ENCODE measurements at regions not wholly inside any gene's neighbourhood (a gene's known extent, or its start where the extent isn't known, plus 50 kb on each side); places are given as distances from the start of the nearest gene placed in this dataset.

DNA sequence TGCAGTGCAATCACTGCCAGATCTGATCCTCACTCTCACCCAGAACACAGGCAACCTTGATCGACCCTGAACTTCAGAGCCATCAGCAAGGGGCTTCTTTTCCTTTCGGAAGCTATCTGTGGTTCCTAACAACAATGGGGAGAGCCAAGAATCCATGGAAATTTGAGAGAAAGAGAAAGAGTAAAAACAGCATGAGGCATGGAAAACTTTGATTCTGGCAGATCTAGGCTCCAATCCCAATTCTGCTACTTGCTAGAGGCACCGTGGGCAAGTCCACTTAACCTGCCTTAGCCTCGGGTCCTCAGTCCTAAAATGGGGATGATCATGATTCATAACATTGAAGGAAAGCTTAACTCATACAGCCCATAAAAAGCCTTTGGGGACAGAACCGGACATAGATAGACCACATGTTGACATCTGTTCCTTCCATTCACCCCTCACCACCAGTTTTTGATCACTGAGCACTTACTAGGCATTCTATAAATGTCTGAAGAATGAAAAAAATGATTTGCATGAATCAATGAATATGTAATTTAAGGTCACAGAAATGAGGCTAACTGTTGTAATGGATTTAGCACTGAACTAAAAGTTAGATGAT is 605.7 kb upstream of the CFAP20DC start:
- H3K4me3 ChIP-seq (ENCODE audit: low read depth, poor library complexity, severe bottlenecking) = no peak overlapping the region
- TF ChIP-seq POLR2A (IDR thresholded peaks at IDR 0.05) = no peak
- TF ChIP-seq, protein P1, sequence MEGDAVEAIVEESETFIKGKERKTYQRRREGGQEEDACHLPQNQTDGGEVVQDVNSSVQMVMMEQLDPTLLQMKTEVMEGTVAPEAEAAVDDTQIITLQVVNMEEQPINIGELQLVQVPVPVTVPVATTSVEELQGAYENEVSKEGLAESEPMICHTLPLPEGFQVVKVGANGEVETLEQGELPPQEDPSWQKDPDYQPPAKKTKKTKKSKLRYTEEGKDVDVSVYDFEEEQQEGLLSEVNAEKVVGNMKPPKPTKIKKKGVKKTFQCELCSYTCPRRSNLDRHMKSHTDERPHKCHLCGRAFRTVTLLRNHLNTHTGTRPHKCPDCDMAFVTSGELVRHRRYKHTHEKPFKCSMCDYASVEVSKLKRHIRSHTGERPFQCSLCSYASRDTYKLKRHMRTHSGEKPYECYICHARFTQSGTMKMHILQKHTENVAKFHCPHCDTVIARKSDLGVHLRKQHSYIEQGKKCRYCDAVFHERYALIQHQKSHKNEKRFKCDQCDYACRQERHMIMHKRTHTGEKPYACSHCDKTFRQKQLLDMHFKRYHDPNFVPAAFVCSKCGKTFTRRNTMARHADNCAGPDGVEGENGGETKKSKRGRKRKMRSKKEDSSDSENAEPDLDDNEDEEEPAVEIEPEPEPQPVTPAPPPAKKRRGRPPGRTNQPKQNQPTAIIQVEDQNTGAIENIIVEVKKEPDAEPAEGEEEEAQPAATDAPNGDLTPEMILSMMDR (IDR thresholded peaks at IDR 0.05) = no peak
- intact Hi-C loops (cut with DNase I; ENCODE audit: low total_unique reads) = no loop called here
- WGBS, 2 donors = 28 to 37% methylated on average over 5 of the region's 5 CpGs
- no peak for DNase-seq (ENCODE audit: low spot score in 2 of 2)

DNA sequence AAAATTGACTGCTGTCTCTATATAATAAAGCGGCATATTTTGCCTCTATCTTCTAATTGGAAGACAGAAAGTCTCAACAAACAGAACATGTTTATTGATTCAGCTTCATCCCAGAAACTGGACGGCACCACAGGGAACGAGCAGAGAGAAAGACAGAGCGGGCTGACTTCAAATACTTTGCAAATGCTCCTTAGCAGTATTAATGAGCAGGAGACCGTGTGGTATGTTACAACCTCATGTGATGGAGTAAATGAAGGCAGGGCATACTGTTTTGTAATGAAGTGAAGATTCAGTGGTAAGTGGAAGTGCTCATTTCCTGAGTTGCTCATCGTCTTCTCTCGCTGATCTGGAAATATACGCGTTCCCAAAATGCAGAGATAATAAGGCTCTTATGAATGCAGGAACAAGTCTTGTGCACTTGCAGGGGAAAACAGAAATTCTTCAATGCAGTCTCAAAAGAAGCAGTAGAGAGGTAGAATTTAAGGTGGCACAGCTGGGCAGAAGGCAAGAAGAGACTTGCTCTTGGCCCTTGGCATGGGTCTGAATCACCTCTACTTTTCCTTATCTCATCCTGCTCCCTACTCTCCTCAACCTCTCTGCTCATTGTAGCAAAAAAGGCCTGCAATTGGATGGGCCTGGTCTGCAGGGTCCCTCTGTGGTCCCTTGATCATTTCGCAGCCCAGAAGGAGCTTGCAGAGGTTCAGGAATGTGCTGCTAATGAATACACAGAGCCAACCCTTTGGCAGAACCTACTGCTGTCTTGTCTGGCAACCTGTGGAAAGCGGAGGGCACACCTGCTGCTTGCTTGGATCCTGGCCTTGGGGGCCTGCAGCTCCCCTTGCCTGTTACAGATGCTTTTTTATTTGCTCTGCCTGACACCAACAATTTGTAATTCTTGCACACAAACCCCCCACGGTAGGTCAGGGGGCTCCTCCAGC is 604.9 kb upstream of the CFAP20DC start:
- WGBS, 2 donors = 39 to 42% methylated on average over 12 of the region's 12 CpGs
- intact Hi-C loops (cut with DNase I; ENCODE audit: low total_unique reads) = no loop called here
- no peak for DNase-seq (ENCODE audit: low spot score in 2 of 2)
- no peak overlapping the region for H3K4me3 ChIP-seq (ENCODE audit: low read depth, poor library complexity, severe bottlenecking)
- TF ChIP-seq POLR2A (IDR thresholded peaks at IDR 0.05) = no peak
- TF ChIP-seq, protein P1 (IDR thresholded peaks at IDR 0.05) = no peak

DNA sequence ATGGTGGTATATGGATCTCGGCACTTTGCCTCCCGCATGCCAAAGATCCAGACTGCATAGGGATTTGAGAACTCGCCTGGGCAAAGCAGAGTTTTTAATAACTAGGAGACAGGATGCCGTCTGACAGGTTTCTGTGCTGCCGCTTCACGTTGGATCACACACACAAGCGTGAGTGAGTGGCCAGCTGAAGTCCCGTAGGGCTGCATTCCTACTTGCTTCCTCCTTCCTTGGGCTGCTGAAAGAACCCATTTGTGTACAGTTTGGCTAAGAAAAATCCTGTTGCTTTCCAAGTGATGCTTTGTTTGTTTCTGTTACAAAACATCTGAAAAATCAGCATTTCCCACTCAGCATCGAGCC is 604.3 kb upstream of the CFAP20DC start:
- no peak overlapping the region for H3K4me3 ChIP-seq (ENCODE audit: low read depth, poor library complexity, severe bottlenecking)
- DNase-seq (ENCODE audit: low spot score in 2 of 2) = peak in 1 of 2 donors; percentile 53
- intact Hi-C loops (cut with DNase I; ENCODE audit: low total_unique reads) = no loop called here
- WGBS, 2 donors = 17 to 19% methylated on average over 9 of the region's 9 CpGs
- TF ChIP-seq, protein P1 (IDR thresholded peaks at IDR 0.05) = no peak
- no peak for TF ChIP-seq POLR2A (IDR thresholded peaks at IDR 0.05)

- 52 to 54% methylated on average over 7 of the region's 7 CpGs for WGBS, 2 donors
- intact Hi-C loops (cut with DNase I; ENCODE audit: low total_unique reads) = no loop called here
- no peak for DNase-seq (ENCODE audit: low spot score in 2 of 2)
- TF ChIP-seq POLR2A (IDR thresholded peaks at IDR 0.05) = no peak
- TF ChIP-seq, protein P1 (IDR thresholded peaks at IDR 0.05) = no peak
- H3K4me3 ChIP-seq (ENCODE audit: low read depth, poor library complexity, severe bottlenecking) = no peak overlapping the region
These were observed 603.7 kb upstream of the CFAP20DC start for GRCh38 chr3:59653405-59654122.

DNA sequence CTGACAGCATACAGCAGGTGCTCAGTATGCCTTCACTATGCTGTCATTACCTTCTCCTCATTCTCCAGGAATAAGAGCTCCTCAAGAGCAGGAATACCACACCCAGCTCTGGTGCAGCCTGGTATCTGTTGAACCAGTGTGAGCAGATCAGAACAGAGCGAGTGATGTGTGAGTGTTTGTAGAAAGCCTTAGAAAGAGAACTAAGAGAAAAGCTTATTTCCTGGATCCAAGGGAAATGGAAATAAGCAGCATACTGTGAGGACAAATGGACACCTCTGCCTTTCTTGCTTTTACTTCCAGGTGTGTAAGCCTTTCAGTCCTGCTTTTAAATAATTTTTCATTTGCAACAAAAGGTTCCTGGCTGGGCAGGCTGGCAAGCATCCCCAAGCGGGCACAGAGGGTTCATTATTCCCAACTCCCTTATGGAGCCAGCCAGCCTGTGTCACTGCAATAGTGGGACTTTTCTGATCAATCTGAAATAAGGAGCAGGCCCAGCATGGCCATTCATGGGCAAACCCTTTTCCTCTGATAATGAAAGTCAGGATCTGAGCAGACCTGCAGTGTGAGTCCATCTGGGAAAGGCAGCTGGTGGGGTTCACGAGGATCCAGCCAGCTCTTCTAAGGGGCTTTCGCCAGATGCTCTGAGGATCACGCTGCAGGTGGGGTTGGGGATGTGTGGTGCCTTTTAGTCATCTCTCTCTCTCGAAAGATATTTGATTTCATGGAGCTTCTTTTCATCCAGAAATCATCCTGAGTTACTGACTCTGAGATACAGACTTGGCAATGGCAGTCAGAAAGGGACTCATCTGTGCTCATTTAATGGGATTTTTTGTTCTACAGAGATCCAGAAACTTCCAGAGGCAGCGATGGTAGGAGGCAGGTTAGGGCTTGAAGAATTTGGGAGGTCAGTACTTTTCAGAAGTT is 594.9 kb upstream of the CFAP20DC start:
- intact Hi-C loops (cut with DNase I; ENCODE audit: low total_unique reads) = no loop called here
- TF ChIP-seq POLR2A (IDR thresholded peaks at IDR 0.05) = no peak
- TF ChIP-seq, protein P1 (IDR thresholded peaks at IDR 0.05) = no peak
- no peak for DNase-seq (ENCODE audit: low spot score in 2 of 2)
- 73 to 75% methylated on average over 7 of the region's 7 CpGs for WGBS, 2 donors
- H3K4me3 ChIP-seq (ENCODE audit: low read depth, poor library complexity, severe bottlenecking) = no peak overlapping the region

Data from lower leg skin (tissue), 4 donors.